ENCODE measurements at regions not wholly inside any gene's neighbourhood (a gene's known extent, or its start where the extent isn't known, plus 50 kb on each side); places are given as distances from the start of the nearest gene placed in this dataset.

DNA sequence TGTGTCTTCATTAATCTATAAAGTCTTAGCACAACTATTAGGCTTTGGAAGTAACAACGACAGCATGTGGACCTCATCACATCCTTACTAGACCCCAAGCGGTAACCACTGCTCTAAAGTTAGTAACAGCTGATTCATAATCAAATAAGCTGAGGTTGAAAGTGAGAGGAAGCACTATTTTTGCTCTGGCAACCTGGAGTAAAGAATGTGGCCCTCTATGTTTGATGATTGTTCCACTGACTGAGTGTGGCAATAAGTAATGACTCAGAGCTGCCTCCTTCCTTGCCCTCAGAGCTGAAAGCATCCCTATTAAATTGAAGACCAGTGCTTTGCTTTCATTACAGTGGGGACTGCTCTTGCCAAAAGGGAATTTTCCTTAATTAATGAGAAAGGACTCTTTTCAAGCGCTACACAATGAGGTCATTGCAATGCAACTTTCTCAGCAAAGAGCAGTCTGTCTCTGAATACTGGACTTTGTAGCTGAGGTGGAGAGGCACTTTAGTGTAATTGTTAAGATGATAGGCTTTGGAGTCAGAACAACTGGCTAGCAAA is 906.1 kb upstream of the RAG2 start:
- no peaks in the 10 kb centered on the region for H3K4me1 Mint-ChIP-seq
- peaks cover 3% of the 10 kb centered on the region for H3K27me3 Mint-ChIP-seq (ENCODE audit: low read depth, poor library complexity)
- TF ChIP-seq, protein P1, sequence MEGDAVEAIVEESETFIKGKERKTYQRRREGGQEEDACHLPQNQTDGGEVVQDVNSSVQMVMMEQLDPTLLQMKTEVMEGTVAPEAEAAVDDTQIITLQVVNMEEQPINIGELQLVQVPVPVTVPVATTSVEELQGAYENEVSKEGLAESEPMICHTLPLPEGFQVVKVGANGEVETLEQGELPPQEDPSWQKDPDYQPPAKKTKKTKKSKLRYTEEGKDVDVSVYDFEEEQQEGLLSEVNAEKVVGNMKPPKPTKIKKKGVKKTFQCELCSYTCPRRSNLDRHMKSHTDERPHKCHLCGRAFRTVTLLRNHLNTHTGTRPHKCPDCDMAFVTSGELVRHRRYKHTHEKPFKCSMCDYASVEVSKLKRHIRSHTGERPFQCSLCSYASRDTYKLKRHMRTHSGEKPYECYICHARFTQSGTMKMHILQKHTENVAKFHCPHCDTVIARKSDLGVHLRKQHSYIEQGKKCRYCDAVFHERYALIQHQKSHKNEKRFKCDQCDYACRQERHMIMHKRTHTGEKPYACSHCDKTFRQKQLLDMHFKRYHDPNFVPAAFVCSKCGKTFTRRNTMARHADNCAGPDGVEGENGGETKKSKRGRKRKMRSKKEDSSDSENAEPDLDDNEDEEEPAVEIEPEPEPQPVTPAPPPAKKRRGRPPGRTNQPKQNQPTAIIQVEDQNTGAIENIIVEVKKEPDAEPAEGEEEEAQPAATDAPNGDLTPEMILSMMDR (IDR thresholded peaks at IDR 0.05) = no peak
- no peak overlapping the region for H3K27ac Mint-ChIP-seq
- H3K36me3 Mint-ChIP-seq (ENCODE audit: low read depth) = no peaks in the 10 kb centered on the region
- DNase-seq = no peak
- H3K9me3 Mint-ChIP-seq = no peaks in the 10 kb centered on the region
- no peak overlapping the region for H3K4me3 Mint-ChIP-seq

DNA sequence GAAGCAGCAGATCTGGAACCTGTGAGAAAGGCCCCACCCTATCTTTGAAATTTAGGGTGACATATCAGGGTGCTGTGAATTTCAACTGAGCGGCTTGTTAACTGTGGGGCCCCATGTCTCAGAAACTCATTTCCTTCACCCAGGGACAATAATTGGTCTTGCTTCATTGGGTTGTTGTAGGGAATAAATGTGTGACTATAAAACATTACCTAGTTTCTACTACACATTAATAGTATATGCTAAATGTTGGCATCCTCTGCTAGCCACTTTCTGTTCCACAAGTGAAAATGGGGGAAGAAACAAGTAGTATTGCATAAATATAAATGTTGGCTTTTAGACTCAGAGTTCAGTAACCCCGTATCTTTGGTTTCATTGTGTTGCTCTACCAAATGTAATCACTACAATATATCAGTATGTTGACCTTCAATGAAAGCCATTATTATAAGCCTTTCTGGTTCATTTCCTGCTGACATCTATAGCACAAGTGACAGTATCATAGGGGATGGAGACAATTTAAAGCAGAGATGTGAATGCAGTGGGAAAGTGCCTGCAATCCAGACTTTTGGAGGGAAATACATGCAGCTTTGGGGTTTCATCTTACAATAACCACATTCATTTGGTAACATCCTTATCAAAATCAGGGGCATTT is 905.5 kb upstream of the RAG2 start:
- no peak overlapping the region for H3K27ac Mint-ChIP-seq
- no peaks in the 10 kb centered on the region for H3K4me1 Mint-ChIP-seq
- DNase-seq = no peak
- peaks cover 3% of the 10 kb centered on the region for H3K27me3 Mint-ChIP-seq (ENCODE audit: low read depth, poor library complexity)
- no peak overlapping the region for H3K4me3 Mint-ChIP-seq
- no peaks in the 10 kb centered on the region for H3K36me3 Mint-ChIP-seq (ENCODE audit: low read depth)
- TF ChIP-seq, protein P1 (IDR thresholded peaks at IDR 0.05) = no peak
- no peaks in the 10 kb centered on the region for H3K9me3 Mint-ChIP-seq

DNA sequence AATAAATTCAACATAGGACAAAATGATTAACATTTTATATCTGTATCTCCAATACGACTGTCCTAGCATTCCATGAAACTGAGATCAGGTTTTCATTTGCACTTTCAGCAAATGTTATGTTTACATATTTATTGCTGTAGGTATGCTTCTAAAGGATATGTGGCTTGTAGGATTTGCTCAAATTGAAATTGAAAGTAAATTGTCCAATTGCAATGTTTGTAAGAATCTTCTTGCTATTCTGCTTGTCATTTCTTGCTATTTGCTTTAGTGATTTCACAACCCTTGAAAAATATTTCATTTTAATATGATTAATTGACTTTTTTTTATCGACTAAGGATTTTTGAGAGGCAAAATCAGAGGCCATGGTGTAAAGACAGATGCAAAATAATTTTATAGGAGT is 904.2 kb upstream of the RAG2 start:
- H3K9me3 Mint-ChIP-seq = no peaks in the 10 kb centered on the region
- no peaks in the 10 kb centered on the region for H3K4me1 Mint-ChIP-seq
- TF ChIP-seq, protein P1 (IDR thresholded peaks at IDR 0.05) = no peak
- H3K27ac Mint-ChIP-seq = no peak overlapping the region
- no peak for DNase-seq
- no peaks in the 10 kb centered on the region for H3K36me3 Mint-ChIP-seq (ENCODE audit: low read depth)
- H3K4me3 Mint-ChIP-seq = no peak overlapping the region
- H3K27me3 Mint-ChIP-seq (ENCODE audit: low read depth, poor library complexity) = peaks cover 3% of the 10 kb centered on the region

DNA sequence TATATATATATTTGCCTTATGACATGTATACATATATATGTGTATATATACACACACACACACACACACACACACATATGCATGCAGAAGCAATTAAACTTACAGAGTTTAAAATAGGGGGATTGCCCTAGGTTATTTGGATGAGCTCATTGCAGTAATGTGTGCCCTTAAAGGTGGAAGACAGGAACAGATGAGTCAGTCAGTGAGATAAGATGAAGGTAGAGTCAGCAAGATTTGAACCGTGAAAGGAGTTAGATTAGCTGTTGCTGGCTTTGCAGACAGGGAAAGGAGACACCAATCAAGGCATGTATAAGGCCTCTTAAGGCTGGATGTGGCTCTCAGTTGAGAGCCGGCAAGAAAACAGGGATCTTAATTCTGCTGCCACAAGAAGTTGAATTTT is 902.4 kb upstream of the RAG2 start:
- no peaks in the 10 kb centered on the region for H3K4me1 Mint-ChIP-seq
- no peak overlapping the region for H3K4me3 Mint-ChIP-seq
- no peaks in the 10 kb centered on the region for H3K9me3 Mint-ChIP-seq
- DNase-seq = no peak
- TF ChIP-seq, protein P1 (IDR thresholded peaks at IDR 0.05) = no peak
- no peak overlapping the region for H3K27ac Mint-ChIP-seq
- H3K36me3 Mint-ChIP-seq (ENCODE audit: low read depth) = no peaks in the 10 kb centered on the region
- peaks cover 3% of the 10 kb centered on the region for H3K27me3 Mint-ChIP-seq (ENCODE audit: low read depth, poor library complexity)

DNA sequence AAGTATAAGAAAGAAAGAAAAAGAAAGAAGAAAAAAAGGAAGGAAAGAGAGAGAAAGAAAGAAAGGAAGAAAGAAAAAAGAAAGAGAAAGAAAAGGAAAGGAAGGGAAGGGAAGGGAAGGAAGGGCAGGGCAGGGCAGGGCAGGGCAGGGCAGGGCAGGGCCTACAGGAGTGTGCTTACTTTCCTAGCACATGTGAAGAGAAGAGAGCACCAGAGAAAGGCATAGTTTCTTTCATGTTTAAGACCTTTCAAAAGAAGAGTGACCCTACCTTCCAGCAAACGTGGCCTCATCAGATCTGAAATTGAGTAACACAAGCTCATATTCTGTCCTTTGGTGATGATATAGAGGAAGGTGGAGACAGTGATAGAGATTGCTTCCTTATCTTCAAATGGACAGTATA is 899.3 kb upstream of the RAG2 start:
- Mint-ChIP-seq H3K27ac (no peak overlapping the region), H3K4me1 (no peaks in the 10 kb centered on the region), H3K36me3 (ENCODE audit: low read depth) (no peaks in the 10 kb centered on the region), H3K9me3 (peaks cover 5% of the 10 kb centered on the region), H3K27me3 (ENCODE audit: low read depth, poor library complexity) (peaks cover 1% of the 10 kb centered on the region), H3K4me3 (no peak overlapping the region)
- TF ChIP-seq, protein P1 (IDR thresholded peaks at IDR 0.05) = no peak
- DNase-seq = no peak

- Mint-ChIP-seq H3K27ac (no peak overlapping the region), H3K36me3 (ENCODE audit: low read depth) (no peaks in the 10 kb centered on the region), H3K27me3 (ENCODE audit: low read depth, poor library complexity) (no peaks in the 10 kb centered on the region), H3K9me3 (peaks cover 5% of the 10 kb centered on the region), H3K4me1 (no peaks in the 10 kb centered on the region), H3K4me3 (no peak overlapping the region)
- TF ChIP-seq, protein P1 (IDR thresholded peaks at IDR 0.05) = no peak
- no peak for DNase-seq
These were observed 898.2 kb upstream of the RAG2 start for GRCh38 chr11:37496201-37496600.
